NCI-H146 treated with DMSO at 0.1 percent for 48 hours (cell line): ENCODE measurements at regions not wholly inside any gene's neighbourhood (a gene's known extent, or its start where the extent isn't known, plus 50 kb on each side); places are given as distances from the start of the nearest gene placed in this dataset.

Experiments
- DNase-seq: peaks from one replicate; lab custom pipeline; 2025; ENCODE audit not compliant: unreplicated experiment; lab: John Stamatoyannopoulos, UW

- no peak for DNase-seq
Measured at GRCh38 chr2:239786791-239787190, 238.4 kb downstream of the NDUFA10 start.

- DNase-seq, result no peak
Measured at GRCh38 chr2:239781454-239781853, 243.7 kb downstream of the NDUFA10 start.

DNA sequence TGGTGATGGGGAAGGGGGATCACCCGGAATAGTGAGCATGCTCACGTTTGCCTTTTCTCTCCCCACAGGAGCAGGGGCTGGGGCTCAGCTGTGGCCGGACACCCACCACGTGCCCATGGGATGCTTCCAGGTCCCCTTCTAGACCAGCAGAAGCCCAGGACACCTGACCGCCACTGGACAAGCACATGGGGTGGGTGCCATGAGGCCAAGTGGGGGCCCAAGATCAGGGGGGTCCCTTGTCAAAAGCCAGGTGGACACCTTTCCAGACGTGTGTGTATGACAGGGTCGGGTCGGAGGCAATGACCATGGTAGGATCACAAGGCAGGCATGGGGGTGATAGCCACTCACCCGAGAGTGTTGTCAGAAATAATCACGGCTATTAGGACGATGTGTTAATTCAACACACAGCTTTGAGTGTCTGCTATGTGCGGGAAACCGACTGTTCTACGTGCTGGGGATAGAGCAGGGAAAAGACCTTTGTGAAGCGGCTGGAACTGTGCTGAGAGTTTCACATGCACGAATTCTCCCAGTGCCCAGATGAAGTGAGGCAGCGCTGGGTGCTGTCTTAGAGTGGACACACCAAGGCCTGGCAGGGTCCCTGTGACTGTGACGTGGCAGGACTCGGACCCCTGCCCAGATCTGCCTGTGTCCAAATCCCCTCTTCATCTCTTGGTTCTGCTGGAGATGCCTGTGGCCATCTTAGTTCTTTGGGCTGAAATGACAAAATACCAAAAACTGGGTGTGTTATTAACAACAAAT, 244.7 kb downstream of the NDUFA10 start:
- no peak for DNase-seq

GRCh38 chr2:239779584-239779983, 245.6 kb downstream of the NDUFA10 start:
- no peak for DNase-seq

DNA sequence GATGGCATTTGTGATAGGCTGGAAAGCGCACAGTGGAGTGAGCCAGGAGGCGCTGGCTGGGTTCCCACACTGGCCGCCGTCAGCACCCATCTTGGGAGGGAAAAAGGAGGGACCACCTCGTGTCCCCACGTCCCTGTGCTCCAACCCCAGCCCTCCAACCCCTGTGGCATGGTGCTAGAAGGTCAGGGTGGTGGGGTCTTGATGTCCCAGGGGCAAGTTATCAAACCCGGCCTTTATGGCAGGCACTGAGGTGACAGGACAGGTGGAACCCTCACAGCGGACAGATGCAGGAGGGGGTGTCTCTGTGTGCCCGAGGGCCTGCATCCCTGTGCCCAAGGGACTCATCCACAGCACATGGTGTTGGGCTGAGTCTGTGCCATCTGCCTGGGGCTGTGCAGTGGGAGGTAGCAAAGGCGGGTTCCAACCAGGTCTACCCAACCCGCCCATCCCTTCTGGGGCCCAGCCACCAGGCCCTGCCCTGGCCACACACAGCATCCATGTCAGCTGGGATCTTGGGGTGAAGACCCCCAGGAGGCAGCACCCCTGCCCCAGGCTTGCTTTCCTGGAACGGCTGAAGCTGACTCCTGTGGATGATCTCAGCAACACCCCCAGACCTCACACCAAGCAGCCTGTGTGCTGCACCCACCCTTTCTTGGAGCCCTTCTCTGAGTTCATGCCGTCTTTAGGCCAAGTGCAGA, 246.1 kb downstream of the NDUFA10 start:
- no peak for DNase-seq

DNA sequence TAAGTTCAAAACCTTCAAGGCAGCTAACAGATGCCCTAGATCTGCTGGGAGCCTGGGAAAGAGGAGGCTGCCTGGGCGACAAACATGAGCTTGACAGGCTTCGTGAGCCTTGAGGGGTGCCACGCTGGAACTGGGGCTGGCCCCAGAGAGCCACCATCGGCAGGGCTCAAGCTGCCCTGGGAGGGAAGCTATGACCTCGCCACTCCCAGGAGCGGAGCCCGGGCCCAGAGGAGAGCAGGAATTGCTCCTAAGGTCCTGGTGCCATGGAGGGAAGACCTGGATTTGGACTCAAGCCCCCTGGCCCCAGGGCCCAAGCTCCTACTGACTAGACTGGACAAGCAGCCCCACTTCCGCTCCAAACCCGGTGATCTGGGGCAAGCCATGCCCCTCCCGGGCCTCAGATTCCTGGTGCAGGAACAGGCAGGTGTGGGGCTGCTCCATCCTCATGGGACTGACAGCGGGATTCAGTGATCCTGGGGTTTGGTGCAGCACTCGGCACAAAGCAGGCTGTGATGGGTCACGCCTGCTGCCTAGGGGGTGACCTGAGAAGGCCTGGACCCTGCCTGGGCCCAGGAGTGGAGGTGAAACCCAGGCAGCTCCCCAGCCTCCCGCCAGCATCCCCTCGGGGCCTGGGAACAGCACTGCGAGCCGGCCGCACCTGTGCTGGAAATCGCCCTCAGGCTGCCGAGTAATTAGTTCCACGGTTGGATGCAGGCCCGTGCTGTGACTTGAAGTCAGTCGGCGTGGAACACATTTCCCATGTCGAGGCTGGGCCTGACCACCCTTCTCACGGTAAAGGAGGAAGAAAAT, 246.9 kb downstream of the NDUFA10 start:
- peak; percentile 45 for DNase-seq

DNA sequence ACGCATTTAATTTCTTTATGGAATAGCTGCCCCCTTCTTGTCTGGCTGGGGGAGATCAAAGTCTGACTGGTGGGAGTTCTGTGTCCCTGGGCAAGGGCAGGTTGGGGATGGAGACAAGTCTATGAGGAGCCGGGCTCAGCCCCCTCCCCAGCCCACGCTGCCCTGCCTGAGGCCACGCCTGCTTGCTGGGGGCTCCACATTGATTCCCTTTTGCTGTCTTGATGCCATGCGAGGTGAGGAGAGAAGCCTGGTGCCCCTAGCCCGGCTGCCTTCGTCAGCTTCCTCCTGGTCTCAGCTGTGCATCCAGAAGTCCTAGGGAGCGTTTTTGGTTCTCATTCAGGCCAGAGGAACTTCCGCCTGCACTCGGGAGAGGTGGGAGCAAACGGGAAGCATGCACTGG, 247.9 kb downstream of the NDUFA10 start:
- no peak for DNase-seq

- DNase-seq, result no peak
Measured at GRCh38 chr2:239776436-239777005, 248.6 kb downstream of the NDUFA10 start.

GRCh38 chr2:239775623-239776435, 249.3 kb downstream of the NDUFA10 start:
- no peak for DNase-seq

- DNase-seq, result no peak
Measured at GRCh38 chr2:239774933-239775622, 250.1 kb downstream of the NDUFA10 start.

DNA sequence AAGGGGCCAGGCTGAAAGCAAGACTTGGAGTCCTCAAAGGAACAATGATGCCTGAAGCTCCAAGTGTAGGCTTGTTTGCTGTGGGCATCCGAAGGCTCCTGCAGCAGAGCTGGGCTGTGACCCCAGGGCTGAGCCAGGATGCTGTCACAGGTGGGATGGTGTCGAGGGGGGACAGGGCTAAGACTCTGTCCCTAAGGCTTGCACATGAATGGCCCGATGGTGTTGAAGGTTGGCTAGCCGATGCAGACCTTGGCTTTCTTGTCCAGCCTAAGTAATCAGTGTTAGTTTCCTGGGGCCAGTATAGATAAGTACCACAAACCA, 251.0 kb downstream of the NDUFA10 start:
- DNase-seq, result no peak

DNA sequence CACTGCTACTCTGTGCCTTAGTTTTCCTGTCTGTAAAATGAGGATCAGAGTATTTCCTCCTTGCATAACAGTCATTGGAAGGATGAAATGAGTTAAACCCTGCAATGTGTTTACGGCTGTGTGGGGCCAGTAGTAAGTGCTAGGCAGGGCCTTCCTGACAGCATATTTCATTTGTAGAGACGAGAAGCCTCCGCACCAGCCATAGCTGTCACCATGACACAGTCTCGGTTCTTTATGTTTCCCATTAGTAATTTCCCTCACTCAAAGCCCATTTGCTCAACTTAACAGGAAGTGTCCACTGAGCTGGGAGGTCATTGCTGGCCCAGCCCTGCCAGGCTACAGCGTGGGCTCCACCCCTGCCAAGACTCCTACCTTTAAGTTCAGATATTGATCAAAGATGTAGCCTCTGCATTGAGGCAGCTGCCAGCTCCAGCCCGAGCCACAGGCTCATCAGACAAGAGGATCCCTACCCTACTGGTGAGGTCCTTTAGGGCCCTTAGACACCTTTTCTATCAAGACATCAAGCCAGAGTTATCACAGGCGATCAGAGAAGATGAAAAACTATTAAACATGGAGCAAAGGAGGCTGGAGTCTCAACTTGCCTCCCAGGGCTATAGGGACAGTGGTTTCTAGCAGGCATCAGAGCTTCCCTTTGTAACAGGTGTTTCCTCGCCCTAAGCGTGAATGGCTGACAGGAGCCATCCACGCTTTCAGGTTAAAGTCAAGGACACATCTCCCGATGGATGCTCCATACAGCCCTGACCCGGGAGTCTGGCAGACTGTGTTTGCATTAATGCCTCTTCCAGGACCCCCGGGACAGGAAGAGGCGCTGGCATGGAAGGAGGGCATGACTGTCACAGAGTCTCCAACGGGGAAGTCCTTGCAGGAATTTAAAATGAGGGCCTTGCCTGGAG, 251.7 kb downstream of the NDUFA10 start:
- no peak for DNase-seq

DNA sequence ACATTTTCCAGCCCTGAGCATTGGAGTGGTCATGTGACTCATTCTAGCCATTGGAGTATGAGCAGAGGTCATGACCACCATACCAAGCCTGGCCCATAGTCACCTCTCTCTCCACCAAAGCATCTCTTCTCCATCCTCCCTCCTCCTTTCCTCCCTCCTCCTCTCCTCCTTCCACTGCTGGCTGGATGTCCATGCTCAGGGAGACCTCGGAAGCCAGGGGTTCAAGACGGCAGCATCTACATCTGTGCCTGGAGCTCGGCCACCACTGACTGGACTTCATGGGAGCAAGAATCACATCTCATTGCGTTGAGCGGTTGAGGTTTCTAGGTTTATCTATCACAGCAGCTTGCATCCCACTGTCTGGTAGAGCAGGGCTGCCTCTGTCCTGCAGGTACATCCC, 252.4 kb downstream of the NDUFA10 start:
- DNase-seq, result no peak

DNA sequence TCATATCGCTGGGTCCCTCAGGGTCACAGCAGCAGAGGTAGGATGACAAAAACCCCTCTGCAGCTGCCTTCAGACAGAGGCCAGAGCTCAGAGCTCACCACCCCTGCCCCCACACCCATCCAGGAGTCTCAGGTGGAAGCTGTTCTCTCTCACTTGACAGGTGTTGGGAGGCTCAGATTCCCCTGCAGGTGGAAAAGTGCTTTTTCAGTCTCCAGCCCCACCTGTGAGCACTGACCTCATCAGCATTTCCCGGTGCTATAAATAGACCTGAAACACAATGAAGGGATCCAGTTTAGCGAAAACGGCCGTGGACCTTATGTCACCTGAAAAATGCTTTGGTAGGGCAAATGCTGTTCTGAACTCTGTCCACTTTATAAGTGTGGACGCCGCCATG, 254.9 kb downstream of the NDUFA10 start:
- no peak for DNase-seq

- no peak for DNase-seq
Measured at GRCh38 chr2:239769554-239770245, 255.4 kb downstream of the NDUFA10 start.

DNA sequence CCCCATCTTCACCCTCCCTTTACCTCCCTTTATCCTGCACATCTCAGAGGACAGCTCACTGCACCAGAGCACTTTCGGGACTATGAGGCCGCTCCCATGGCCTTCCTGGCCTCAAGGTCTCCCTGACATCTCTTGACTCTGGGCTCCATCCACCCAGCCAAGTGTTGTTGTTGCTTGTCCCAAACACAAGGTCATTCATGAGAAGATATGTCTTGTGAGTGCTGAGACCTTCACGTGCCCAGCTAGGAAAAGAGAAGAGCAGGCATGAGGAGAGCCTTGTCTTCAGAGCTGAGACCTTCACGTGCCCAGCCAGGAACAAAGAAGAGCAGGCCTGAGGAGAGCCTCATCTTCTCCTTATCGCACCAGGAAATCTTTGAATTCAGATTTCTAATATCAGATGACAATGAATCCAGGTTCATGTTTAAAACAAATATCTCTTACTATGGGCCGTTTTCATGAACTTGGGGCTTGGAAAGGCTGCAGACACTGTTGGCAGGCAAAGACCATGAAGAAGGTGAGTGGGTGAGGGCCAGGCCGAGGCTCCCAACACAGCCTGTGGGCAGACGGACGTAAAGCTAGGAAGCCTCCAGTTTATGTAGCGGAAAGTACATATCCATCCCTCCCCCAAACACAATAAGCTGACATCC, 256.1 kb downstream of the NDUFA10 start:
- DNase-seq, result no peak

DNA sequence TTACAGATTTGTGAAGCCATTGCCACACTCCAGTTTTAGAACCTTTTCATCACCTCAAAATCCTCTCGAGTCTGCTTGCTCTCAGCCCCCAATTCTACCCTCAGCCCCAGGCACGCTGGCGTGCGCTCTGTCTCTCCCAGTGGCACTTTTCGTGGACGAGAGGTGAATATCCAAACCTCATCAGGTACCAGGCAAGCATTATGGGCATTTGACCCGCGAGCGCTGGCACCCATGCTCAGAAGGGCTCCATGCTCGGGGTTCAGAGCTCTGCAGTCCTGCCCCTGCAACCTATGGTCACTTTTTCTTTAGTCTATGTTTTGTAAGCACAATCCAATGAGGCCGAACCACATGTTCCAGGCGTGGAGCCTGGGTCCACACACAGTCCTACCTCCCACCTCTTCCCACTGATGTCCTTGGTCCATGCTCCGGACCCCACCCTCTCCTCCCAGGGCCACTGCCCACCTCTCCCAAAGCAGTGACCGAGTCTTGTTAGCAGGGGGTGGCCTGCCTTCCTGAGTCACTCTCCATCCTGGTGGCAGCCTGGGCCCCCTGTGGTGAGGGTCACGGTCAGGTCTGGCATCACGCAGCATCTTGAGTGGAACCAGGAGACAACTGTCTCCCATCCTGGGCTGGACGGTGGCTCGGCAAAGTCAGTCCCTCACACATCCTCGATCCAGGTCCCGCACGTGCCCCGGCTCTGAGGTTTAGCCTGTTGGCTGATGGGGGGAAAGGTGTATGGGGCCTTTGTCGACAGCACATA, 256.9 kb downstream of the NDUFA10 start:
- no peak for DNase-seq
